WTC11 (cell line): ENCODE measurements at regions not wholly inside any gene's neighbourhood (a gene's known extent, or its start where the extent isn't known, plus 50 kb on each side); places are given as distances from the start of the nearest gene placed in this dataset.

ENCODE experiments used
- ATAC-seq: fragments of 200-7000 bp; cut with Tn5 transposase; 2 replicates; pipeline ENCODE4 v1.10.0; 2021; ENCODE audit warnings: mild to moderate bottlenecking, moderate library complexity
- CTCF ChIA-PET: fragments of 300-600 bp; sonication (Branson Sonifier 250); formaldehyde crosslinking; loops from one replicate; lab custom pipeline; 2021; ENCODE audit warnings: antibody characterized with exemption; lab: Charles Lee
- POLR2A ChIA-PET: fragments of 350-600 bp; sonication (Branson Sonifier 250); formaldehyde crosslinking; loops from one replicate; lab custom pipeline; 2021; ENCODE audit warnings: antibody characterized with exemption; lab: Charles Lee
- DNase-seq: peaks from one replicate; pipeline ENCODE4 v3.0.0; 2021; ENCODE audit warnings: low spot score
- H3K27ac Mint-ChIP-seq: 2 replicates; pipeline ENCODE4 v1.8.0; 2021; ENCODE audit warnings: mixed read lengths
- H3K27me3 Mint-ChIP-seq: 2 replicates; pipeline ENCODE4 v1.8.0; 2021; ENCODE audit warnings: low read depth, mild to moderate bottlenecking, moderate library complexity, mixed read lengths
- H3K36me3 Mint-ChIP-seq: 2 replicates; pipeline ENCODE4 v1.8.0; 2021; ENCODE audit warnings: mixed read lengths
- H3K4me1 Mint-ChIP-seq: 2 replicates; pipeline ENCODE4 v1.8.0; 2022; ENCODE audit warnings: mixed read lengths
- H3K4me3 Mint-ChIP-seq: 2 replicates; pipeline ENCODE4 v1.8.0; 2021; ENCODE audit warnings: mild to moderate bottlenecking, moderate library complexity, mixed read lengths
- H3K9me3 Mint-ChIP-seq: 2 replicates; pipeline ENCODE4 v1.8.0; 2021; ENCODE audit warnings: mixed read lengths
- AFF4 ChIP-seq: sonication (generic); formaldehyde crosslinking; IDR thresholded peaks from 2 replicates; pipeline ENCODE4 v1.8.1; 2023; ENCODE audit warnings: mild to moderate bottlenecking, missing genetic modification reagents, borderline replicate concordance
- ATF1 ChIP-seq: sonication (generic); formaldehyde crosslinking; IDR thresholded peaks from 2 replicates; pipeline ENCODE4 v1.8.1; 2023; ENCODE audit warnings: mild to moderate bottlenecking, moderate library complexity, missing genetic modification reagents
- CTCF ChIP-seq: fragments of 200-600 bp; IDR thresholded peaks from 2 replicates; pipeline ENCODE4 v1.8.0; 2022; ENCODE audit warnings: antibody characterized with exemption
- E2F1 ChIP-seq: sonication (generic); formaldehyde crosslinking; IDR thresholded peaks from 2 replicates; pipeline ENCODE4 v1.8.0; 2022; ENCODE audit warnings: mild to moderate bottlenecking, missing genetic modification reagents
- E2F4 ChIP-seq: sonication (generic); formaldehyde crosslinking; IDR thresholded peaks from 2 replicates; pipeline ENCODE4 v1.8.1; 2022; ENCODE audit warnings: low read depth, mild to moderate bottlenecking, moderate library complexity, missing genetic modification reagents, borderline replicate concordance
- ELF4 ChIP-seq: sonication (generic); formaldehyde crosslinking; IDR thresholded peaks from 2 replicates; pipeline ENCODE4 v1.8.1; 2022; ENCODE audit warnings: low read depth, mild to moderate bottlenecking, moderate library complexity, missing genetic modification reagents
- ERG ChIP-seq: fragments of 250-450 bp; sonication (Bioruptor Pico); IDR thresholded peaks from 2 replicates; pipeline ENCODE4 v1.8.0; 2021; ENCODE audit warnings: mild to moderate bottlenecking
- ESRRA ChIP-seq: sonication (generic); formaldehyde crosslinking; IDR thresholded peaks from 2 replicates; pipeline ENCODE4 v1.8.1; 2022; ENCODE audit warnings: mild to moderate bottlenecking, missing genetic modification reagents, borderline replicate concordance
- FOXP1 ChIP-seq: sonication (generic); formaldehyde crosslinking; IDR thresholded peaks from 2 replicates; pipeline ENCODE4 v1.8.0; 2022; ENCODE audit warnings: missing genetic modification reagents, mild to moderate bottlenecking, moderate library complexity, borderline replicate concordance
- GABPB1 ChIP-seq: sonication (generic); formaldehyde crosslinking; IDR thresholded peaks from 2 replicates; pipeline ENCODE4 v1.8.1; 2023; ENCODE audit warnings: mild to moderate bottlenecking, missing genetic modification reagents
- GRHL2 ChIP-seq: fragments of 250-450 bp; sonication (Bioruptor Pico); IDR thresholded peaks from 2 replicates; pipeline ENCODE4 v1.8.0; 2022; ENCODE audit warnings: mild to moderate bottlenecking, moderate library complexity; ENCODE audit not compliant: insufficient replicate concordance, severe bottlenecking
- MXD4 ChIP-seq: fragments of 250-450 bp; sonication (Bioruptor Pico); IDR thresholded peaks from 2 replicates; pipeline ENCODE4 v1.8.0; 2021; ENCODE audit warnings: mild to moderate bottlenecking, moderate library complexity, borderline replicate concordance
- NFATC4 ChIP-seq: fragments of 250-450 bp; sonication (Bioruptor Pico); IDR thresholded peaks from 2 replicates; pipeline ENCODE4 v1.9.0; 2021; ENCODE audit warnings: mild to moderate bottlenecking
- NFYB ChIP-seq: sonication (generic); formaldehyde crosslinking; conservative IDR thresholded peaks from 2 replicates; pipeline ENCODE4 v1.8.0; 2022; ENCODE audit warnings: low read depth, missing genetic modification reagents
- SP1 ChIP-seq: sonication (generic); formaldehyde crosslinking; conservative IDR thresholded peaks from 2 replicates; pipeline ENCODE4 v1.8.1; 2022; ENCODE audit warnings: missing genetic modification reagents
- STAT6 ChIP-seq: sonication (generic); formaldehyde crosslinking; conservative IDR thresholded peaks from 2 replicates; pipeline ENCODE4 v1.8.1; 2023; ENCODE audit warnings: mild to moderate bottlenecking, low read depth, missing genetic modification reagents, moderate library complexity
- TCF7 ChIP-seq: sonication (generic); formaldehyde crosslinking; IDR thresholded peaks from 2 replicates; pipeline ENCODE4 v1.8.0; 2022; ENCODE audit warnings: mild to moderate bottlenecking, low read depth, missing genetic modification reagents, moderate library complexity
- TP53 ChIP-seq: sonication (generic); formaldehyde crosslinking; IDR thresholded peaks from 2 replicates; pipeline ENCODE4 v1.8.1; 2023; ENCODE audit warnings: mild to moderate bottlenecking, missing genetic modification reagents
- USF1 ChIP-seq: sonication (generic); formaldehyde crosslinking; IDR thresholded peaks from 2 replicates; pipeline ENCODE4 v1.8.0; 2022; ENCODE audit warnings: mild to moderate bottlenecking, missing genetic modification reagents
- ZNF219 ChIP-seq: sonication (generic); formaldehyde crosslinking; IDR thresholded peaks from 2 replicates; pipeline ENCODE4 v1.8.0; 2023; ENCODE audit warnings: missing genetic modification reagents, mild to moderate bottlenecking, borderline replicate concordance
- ZNF423 ChIP-seq: fragments of 250-450 bp; sonication (Bioruptor Pico); IDR thresholded peaks from 2 replicates; pipeline ENCODE4 v2.1.2; 2022; ENCODE audit warnings: mild to moderate bottlenecking, moderate library complexity
- ZSCAN18 ChIP-seq: fragments of 250-450 bp; sonication (Bioruptor Pico); IDR thresholded peaks from 2 replicates; pipeline ENCODE4 v2.1.2; 2022; ENCODE audit warnings: mild to moderate bottlenecking, moderate library complexity

GRCh38 chr4:137347371-137347770, 184.9 kb downstream of the PCDH18 start:
- CTCF ChIA-PET, result no interaction called here
- POLR2A ChIA-PET, result no interaction called here
- ATAC-seq (no peak), DNase-seq (no peak)
- Mint-ChIP-seq H3K4me3 (no peak overlapping the region), H3K9me3 (peaks cover 11% of the 10 kb centered on the region), H3K4me1 (no peaks in the 10 kb centered on the region), H3K27me3 (no peaks in the 10 kb centered on the region)
- TF ChIP-seq ATF1 (CRISPR knock-in tag), result no peak
- TF ChIP-seq ELF4 (CRISPR knock-in tag), result no peak
- no peak for TF ChIP-seq NFATC4 (CRISPR knock-in tag)
- TF ChIP-seq CTCF, result no peak
- no peak for TF ChIP-seq E2F1
- no peak for TF ChIP-seq MXD4
- TF ChIP-seq GABPB1, result no peak
- TF ChIP-seq, all 79 proteins: peak for 0
- Mint-ChIP-seq H3K27ac (no peak overlapping the region), H3K36me3 (peaks cover 4% of the 10 kb centered on the region; the same call in 1 of the 2 replicates)

GRCh38 chr4:137345597-137345996, 186.7 kb downstream of the PCDH18 start:
- DNase-seq (no peak), ATAC-seq (no peak)
- no peak overlapping the region for H3K27ac Mint-ChIP-seq
- POLR2A ChIA-PET, result no interaction called here
- H3K4me3 Mint-ChIP-seq, result no peak overlapping the region
- H3K4me1 Mint-ChIP-seq, result no peaks in the 10 kb centered on the region
- no peaks in the 10 kb centered on the region for H3K27me3 Mint-ChIP-seq
- CTCF ChIA-PET, result no interaction called here
- H3K36me3 Mint-ChIP-seq, result no peaks in the 10 kb centered on the region
- no peaks in the 10 kb centered on the region for H3K9me3 Mint-ChIP-seq
- no peak for TF ChIP-seq NFYB (CRISPR knock-in tag)
- TF ChIP-seq STAT6 (CRISPR knock-in tag), result no peak
- TF ChIP-seq USF1 (CRISPR knock-in tag), result no peak
- no peak for TF ChIP-seq ESRRA
- no peak for TF ChIP-seq GRHL2 (CRISPR knock-in tag)
- no peak for TF ChIP-seq ZSCAN18 (CRISPR knock-in tag)
- TF ChIP-seq ZNF423 (CRISPR knock-in tag), result no peak
- no peak for TF ChIP-seq E2F4 (CRISPR knock-in tag)
- TF ChIP-seq TCF7, result no peak
- no peak for TF ChIP-seq ERG (CRISPR knock-in tag)
- no peak for TF ChIP-seq FOXP1 (CRISPR knock-in tag)
- no peak for TF ChIP-seq AFF4 (CRISPR knock-in tag)
- TF ChIP-seq TP53 (CRISPR knock-in tag), result no peak
- TF ChIP-seq SP1 (CRISPR knock-in tag), result no peak
- no peak for TF ChIP-seq ZNF219 (CRISPR knock-in tag)
